DMS 273 treated with DMSO at 0.1 percent for 48 hours (cell line): ENCODE measurements at regions not wholly inside any gene's neighbourhood (a gene's known extent, or its start where the extent isn't known, plus 50 kb on each side); places are given as distances from the start of the nearest gene placed in this dataset.

Experiments
- DNase-seq: peaks from one replicate; lab custom pipeline; 2025; lab: John Stamatoyannopoulos, UW

DNA sequence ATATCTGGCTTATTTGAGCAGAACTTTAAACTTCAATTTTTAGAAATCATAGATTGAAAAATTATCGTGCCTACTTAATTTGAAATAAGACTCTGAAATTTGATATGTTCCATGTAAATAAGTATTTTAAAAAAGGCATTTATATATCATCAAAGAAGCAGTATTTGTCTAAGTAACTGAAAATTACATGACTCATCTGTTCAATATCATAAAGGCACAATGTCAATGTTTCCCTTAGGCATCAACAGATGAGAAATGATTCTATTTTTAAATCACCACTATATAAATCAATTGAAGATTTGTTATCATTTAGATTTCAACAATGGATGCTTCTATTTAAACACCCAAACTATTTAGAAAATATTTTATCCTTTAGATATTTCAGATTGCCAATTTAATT is 142.9 kb upstream of the POU5F2 start:
- DNase-seq: no peak

DNA sequence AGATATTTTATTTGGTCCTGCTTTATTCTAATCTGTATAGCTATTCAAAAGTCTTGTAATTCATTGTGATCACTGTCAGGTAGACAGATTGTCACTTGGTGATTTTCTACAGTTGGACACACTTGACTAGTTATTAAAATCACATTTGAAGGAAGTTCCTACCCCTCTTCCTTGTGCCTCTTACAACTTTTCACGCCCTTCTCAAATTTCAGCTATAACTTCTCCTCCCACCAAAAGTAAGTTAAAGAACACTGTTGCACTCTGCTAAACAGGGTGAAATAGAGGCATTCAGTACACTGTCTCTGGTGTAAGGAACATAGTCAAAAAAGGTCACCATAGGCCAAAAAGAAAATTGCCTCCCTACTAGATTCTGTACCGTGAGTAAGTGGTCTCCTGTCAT is 142.1 kb upstream of the POU5F2 start:
- no peak for DNase-seq

DNA sequence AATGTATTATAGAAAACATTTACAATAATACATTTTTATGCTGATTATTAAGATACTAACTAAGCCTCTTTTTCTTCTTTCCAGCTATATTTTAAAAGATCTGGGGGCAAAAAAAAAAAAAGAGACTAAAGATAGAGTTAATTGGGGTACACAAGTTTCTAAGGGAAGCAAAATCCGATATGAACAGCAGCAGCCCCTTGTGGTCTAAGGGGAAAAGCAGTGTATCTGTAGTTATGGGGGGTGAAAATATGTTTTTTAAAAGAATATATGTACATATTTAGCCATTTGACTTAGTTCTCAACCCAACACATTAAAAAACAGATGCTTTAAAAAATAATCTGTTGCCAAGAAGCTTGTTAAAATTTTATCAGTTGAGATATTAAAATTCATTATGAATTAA is 134.3 kb upstream of the POU5F2 start:
- DNase-seq: no peak

DNA sequence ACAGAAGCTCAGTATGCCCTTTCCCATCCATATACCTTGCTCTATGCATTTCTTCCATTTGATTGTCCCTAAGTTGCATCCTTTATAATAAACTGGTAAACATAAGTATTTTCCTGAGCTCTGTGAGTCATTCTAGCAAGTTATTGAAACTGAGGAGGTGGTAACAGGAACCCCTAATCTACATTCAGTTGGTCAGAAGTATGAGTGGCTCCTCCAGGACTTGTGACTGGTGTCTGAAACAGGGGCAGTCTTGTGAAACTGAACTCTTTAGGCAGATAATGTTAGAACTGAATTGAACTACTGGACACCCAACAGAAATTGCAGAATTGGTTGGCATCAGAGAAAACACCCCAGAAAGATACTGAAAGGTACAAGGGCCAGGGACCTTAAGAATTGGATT is 133.1 kb upstream of the POU5F2 start:
- DNase-seq: no peak

DNA sequence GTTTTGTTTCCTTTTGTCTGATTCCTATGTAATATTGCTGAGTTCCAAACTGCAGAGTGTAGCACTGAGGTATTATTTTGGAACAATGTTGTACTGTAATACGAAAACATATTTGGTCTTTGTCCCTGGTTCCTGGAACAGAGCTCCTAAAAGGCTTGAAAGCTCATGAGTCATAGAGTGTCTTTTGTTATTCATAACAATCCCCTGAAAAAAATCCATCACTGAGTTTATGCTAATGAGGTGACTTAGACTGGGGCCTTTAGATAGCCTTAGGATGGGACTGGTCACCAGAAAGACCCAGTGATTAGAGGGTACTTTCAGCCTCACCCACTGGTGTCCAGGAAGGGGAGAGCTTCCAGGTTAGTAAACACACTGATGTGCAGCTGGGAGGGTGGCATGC is 132.7 kb upstream of the POU5F2 start:
- no peak for DNase-seq

DNA sequence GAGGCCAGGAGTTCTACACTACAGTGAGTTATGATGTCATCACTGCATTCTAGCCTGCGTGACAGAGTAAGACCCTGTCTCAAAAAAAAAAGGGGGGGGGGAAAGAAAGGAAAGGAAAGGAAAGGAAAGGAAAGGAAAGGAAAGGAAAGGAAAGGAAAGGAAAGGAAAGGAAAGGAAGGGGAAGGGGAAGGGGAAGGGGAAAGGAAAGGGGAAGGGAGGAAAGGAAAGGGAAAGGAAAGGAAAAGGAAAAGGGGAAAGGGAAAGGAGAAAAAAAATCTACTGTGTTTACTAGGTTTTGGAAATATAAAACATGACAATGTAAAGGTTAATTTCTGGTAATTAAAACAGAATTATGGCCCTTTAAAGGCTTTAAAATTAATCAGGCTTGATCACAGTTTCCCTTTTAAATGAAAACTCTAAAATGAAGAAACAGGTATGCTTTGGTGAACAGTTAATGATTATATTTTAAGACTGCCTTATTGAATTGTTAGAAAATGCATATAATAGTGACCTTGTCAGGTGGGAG is 131.9 kb upstream of the POU5F2 start:
- no peak for DNase-seq

DNA sequence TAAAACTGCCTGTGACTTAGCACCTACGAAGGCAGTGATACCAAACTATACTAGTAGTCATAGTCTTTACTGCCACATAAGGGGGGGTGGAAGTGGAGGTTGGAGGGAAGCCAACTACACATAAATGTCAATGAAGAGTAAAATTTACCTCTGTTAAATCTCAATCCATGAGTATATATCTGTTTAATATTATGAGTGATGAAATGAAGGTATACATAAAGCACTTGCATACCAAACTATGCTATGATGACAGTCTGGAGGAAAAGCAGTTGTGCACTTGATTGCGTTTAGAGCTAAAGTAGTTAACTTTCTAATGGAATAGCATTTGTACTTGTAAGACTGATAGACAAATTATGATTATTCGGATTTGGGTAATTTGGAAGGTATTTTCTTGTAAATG is 129.2 kb upstream of the POU5F2 start:
- no peak for DNase-seq

DNA sequence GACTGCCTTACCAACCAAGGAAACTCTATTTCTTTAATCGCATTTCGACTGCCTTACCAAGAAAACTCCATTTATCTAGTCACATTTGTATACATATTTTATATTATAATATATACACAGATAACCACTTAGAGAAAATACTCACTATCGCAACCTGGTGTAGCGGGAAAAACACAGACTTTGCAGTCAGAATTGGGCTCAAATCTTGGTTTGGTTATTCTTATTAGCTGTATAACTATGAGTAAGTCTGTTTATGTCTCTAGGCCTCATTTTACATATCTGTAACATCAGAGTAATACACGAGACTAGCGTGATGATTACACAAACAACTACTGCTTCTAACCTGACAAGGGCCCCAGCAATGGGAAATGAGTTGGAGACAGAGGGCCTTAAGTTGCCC is 127.5 kb upstream of the POU5F2 start:
- no peak for DNase-seq

DNA sequence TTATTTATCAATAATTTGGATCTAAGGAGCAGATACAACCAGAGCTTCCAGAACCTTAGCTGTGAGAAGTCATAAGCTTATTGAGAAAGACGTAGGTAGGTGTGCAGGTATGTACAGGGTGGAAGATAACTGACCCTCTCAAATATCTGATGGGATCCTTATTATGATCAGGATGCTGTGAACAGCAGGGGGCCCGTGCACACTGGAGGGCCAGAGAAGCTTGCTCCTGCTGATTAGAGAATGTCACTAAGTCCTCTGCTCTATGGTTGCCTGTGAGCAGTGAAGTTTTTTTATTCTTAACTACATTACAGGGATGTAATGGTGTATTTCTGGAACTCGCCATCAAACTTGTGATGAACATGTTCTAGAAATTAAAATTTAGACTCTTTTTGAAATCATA is 108.9 kb upstream of the POU5F2 start:
- no peak for DNase-seq

DNA sequence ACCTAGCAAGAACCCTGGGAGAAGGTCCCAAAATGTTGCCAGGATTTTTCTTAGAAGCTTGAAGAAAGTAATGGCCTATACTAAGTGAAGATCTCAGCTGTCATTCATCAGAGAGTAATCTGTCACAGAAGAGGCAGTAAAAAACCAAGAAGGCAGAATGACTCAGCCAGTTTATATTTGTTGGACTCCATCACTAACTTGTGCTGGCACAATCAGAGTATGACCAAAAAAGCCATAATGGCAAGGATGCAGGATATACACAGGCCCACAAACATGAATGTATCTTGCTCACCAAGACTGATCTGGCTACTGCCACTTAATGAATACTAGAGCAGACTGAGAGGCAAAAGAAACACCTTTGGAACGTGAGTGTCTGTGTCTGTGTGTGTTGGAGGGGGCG is 104.0 kb upstream of the POU5F2 start:
- DNase-seq: no peak

DNA sequence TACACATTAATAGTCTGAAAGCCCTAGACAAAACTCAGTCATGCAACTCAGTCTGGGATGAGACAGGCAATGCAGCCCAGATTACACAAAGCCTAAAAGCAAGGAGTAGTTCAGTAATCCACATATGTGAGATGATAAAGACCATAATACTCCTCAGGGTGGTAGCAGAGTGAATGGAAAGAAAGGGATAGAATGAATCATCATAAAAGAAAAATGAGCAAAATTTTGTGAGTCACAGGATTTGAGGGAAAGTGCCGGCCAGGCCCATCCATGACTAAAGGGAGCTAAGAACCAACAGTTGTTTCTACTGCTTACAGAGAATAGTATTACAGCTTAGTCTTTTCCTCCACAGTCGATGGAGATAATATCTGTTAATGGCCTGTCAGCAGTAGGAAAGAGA is 90.0 kb upstream of the POU5F2 start:
- DNase-seq: no peak

DNA sequence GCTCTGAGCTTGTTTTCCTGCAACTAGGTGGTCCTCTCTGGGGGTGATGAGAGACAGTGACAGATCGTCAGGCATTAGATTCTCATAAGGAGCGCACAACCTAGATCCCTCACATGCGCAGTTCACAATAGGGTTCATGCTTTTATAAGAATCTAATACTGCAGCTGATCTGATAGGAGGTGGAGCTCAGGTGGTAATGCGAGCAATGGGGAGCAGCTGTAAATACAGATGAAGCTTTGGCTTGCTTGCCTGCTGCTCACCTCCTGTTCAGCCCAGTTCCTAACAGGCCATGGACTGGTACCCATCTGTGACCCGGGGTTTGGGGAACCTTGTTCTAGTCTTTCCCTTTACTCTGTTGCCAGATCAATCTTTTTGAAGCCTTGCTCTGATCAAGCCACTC is 89.5 kb upstream of the POU5F2 start:
- DNase-seq: no peak

DNA sequence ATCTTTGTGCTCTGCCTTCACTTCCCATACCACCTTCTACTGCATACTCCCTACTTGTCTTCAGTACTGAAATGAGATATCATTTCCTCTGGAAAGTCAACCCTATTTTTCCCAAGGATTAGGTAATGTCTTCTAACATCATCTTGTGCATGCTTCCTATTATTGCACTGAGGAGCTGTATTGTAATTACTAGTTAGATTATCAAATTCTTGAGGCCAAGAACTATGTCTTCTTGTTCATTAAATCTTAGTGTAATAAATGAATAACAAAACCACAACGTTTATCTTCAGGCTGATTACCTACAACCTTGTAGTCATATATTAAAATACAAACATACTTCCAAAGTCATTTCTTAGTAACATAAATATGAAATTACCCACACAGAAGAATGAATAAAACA is 87.9 kb upstream of the POU5F2 start:
- no peak for DNase-seq

DNA sequence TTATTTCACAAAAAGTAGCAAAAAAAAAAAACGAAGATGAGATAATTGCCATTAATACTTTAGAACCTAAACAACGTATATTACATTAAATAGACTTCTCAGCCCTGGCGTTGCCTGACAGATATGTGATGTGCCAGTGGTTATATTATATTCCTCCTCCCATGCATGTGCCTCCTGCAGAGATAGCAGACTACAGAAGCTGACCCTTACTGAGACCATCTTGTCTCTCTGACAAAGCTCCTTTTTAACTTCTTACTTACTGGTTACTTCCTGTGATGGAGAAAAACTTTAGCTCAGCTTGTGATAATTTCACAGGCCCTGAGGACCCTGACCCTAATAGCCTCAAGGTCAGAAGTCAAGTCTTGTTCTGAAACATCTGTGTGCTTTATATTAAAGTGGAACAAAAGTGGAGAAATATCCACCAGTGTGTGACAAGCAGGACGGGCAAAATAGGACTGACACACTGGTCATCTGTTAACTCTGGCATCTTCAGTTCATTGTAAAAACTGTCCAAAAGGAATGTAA is 80.6 kb upstream of the POU5F2 start:
- no peak for DNase-seq

DNA sequence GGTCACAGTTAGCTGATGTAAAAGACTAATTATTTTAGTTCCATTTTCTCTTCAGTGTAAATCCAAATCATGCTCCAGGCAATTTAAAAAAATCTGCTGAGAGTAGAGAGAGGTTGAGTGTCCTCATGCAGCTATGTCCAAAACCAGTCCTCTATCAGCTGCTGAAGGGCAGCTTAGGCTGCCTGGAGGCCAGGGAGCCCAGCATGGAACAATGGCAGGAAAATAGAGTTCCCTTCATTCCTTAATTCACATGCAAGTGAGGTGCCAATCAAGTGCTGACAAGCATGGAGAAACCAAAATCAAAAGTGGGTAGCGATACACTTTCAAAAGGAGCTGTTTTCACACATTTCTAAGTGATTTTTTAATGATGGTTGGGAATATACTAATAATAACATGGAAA is 78.3 kb upstream of the POU5F2 start:
- DNase-seq: no peak

DNA sequence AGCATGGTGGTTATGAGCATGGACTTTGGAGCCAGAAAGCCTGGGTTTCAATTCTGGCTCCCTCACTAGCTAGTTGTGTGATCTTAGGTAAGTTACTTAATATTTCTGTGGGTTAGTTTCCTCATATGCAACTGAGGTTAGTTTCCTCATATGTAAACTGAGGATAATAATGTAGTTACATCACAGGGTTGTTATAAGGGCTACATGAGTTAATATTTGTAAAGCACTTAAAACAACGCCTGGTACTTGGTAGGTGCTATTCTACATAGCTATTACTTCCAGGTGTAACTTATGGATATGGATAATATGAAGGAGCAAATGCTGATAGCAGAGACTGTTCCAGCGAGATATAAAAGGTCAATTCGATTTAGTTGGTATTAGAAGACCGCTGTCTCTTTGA is 69.4 kb upstream of the POU5F2 start:
- DNase-seq: no peak

DNA sequence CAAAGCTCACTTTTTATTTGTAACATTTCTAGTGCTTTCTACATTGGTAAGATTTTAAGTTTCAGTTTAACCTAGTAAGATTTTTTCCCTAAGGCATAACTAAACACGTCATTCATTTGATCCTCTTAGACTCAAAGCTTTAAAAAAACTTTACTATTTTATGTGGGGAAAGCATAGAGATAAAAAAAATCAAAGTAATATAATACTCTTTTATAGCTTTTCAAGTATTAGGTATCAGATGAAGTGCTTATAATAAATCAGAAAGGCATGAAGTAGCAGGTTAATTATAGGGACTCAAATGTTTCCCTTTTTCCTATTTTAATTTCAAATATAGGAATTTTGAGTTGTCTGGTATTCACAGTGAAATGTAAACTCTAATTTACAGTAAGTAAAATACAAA is 68.0 kb upstream of the POU5F2 start:
- no peak for DNase-seq

DNA sequence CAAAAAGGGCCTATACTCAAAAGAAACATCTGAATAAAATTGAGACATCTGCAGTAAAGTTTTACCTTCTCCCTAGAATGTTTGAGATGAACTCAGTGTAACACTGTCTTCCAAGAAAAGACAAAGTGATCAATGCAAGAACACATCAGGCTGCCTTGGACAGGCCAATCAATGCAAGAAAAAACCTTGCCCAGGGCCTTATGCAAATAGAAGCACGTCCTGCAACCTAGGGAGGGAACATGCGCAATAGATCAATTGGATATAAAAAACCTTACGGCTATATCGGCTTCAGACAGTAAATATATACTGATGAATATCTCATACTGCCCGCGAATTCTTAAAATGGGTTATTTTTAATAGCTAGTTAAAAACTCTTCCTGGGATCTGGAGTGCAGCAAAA is 66.4 kb upstream of the POU5F2 start:
- DNase-seq: no peak

DNA sequence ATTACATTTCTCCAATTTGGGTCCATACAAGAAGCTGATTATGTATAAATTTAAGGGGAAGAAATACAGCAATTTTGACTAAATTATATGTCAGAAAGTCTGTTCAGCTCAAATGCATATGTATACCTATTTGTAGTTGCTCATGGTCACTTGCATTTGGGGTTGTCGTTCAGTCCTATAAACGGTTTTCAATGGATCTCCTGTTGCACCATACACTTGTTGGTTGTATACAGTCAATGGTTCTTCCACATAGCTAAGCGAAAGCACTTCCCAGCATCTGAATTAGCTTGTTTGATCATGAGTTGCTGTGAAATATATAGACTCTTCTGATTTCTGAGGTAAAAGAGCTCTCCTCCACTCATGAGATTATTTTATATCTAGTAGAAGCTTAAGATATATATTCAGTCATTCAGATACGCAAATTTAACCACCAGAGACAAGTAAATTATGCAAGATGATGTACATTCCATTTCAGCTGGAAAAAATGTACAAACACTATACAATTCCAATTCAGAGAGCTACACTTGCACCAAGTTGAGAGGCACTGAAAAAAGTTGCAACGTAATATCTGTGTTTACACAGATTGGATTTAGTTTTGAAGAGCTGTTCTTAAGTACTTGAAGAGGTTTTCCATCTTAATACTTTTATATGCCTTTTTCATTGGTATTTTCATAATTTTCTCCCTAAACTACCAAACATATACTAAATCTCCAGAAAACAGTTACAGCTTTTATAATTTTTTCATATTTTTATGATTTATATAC is 64.4 kb upstream of the POU5F2 start:
- DNase-seq: no peak

DNA sequence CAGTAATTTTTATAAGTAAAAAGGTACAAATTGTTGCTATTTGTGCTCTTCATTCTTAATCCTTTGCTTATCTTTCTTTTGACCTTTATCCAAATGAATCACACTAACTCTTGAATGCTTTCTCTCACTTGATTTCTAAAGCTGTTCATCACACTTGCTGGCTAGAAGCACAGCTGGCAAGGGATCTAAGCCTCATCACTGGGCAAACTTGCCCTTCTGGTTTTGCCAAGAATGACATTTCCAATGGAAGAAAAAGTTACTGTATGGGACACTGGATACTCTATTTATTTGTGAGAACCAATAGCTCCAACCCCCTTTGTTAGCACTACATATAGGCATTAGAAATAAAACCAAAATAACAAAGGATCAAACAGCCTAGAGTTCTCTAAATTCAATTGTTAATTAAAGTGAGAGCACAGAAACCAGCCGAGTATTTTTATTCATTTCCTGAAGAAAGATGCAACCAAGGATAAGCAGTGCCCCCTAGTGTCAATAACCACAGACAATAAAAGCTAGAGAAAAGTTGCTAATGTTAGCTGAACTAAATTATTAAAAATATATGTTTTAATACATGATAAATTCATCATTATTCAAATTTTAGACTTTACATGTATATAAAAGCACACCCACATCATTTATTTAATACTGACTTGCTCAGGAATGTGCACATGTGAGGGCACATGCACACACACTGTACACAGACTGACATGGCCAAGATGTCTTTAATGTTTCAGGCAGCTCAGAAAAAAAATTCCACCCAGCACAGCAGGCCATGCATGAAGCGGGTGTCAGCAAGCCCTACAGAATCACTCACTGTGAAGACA is 59.8 kb upstream of the POU5F2 start:
- peak; percentile 39 for DNase-seq

DNA sequence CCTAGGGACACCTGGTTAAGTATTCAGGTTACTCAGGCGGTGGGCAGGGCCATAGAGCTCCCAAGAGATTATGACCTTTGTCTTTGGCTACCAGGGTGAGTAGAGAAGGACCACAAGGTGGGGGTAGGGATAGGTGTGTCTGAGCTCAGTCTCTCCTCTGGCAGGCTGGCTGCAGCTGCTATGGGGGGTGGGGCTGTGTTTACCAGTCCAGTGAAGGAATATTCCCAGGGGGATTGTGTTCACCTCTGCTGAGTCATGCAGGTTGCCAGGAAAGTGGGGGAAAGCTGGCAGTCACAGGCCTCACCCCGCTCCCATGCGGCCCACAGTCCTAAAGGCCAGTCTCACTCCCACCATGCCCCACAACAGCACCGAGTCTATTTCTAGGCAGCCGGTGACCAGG is 53.6 kb upstream of the POU5F2 start:
- no peak for DNase-seq

DNA sequence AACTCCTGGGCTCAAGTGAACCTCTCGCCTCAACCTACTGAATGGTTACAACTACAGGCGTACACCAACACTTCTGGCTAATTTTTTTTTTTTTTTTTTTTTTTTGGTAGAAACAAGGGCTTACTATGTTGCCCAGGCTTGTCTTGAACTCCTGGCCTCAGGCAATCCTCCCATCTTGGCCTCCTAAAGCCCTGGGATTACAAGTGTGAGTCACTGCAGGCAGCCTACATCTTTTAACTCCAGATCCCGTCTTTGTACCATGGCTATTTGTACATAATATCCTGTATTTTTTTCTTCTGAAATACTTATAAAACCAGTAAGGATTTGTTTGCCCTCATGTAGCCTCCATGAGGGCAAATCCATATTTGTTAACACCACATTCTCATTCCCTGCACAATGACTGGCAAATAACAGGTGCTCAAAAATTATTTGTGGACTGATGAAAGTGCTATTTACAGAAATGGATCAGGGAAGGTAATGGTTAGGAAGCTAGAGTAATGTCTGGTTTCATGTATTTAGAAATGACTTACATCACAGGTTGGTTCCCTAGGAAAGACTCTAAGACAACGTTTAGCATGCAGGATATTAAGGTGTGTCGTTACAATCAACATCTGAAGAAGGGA is 51.9 kb upstream of the POU5F2 start:
- DNase-seq: no peak

DNA sequence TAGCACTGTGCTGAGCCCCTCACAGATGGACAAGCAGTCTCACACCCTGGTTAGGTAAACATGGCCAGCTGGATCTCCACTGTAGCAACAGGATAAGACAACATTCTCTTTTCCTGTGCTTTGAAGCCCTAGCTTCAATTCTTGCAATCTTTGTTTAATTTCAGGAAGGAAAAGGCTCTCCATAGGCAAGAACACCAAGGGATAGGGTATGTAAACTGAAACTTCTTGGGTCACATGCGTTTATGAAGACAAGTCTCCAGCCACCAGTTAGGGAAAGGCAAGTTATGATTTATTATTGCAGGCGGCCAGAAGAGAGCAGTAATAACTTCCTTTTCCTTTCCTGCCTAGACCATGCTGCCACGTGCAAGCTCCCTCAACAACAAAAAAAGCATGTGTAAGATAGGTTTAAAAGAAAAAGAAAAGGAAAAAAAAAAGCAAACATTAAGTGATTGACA is 50.1 kb upstream of the POU5F2 start:
- DNase-seq: peak; percentile 35
